ENCODE measurements at regions not wholly inside any gene's neighbourhood (a gene's known extent, or its start where the extent isn't known, plus 50 kb on each side); places are given as distances from the start of the nearest gene placed in this dataset.

- TF ChIP-seq CTCF (conservative IDR thresholded peaks at IDR 0.05; ENCODE audit: low read depth in 2 of 2) (no peak), ZNF114 (CRISPR knock-in tag; IDR thresholded peaks at IDR 0.05) (no peak), REST (IDR thresholded peaks at IDR 0.05; ENCODE audit: unreplicated experiment) (no peak), EZH2 (IDR thresholded peaks at IDR 0.05; ENCODE audit: low read depth, unreplicated experiment) (no peak), ETS1 (IDR thresholded peaks at IDR 0.05) (no peak), JUNB (IDR thresholded peaks at IDR 0.05; ENCODE audit: unreplicated experiment) (no peak), EZH2phosphoT487 (IDR thresholded peaks at IDR 0.05; ENCODE audit: unreplicated experiment) (no peak), STAT1 (IDR thresholded peaks at IDR 0.05; ENCODE audit: unreplicated experiment) (no peak), POLR2AphosphoS5 (IDR thresholded peaks at IDR 0.05; ENCODE audit: low read depth) (no peak)
Observed at GRCh38 chr10:2280713-2281300, 543.5 kb upstream of the ADARB2 start.
